GM12878 (cell line): ENCODE measurements at regions not wholly inside any gene's neighbourhood (a gene's known extent, or its start where the extent isn't known, plus 50 kb on each side); places are given as distances from the start of the nearest gene placed in this dataset.

Source experiments
- EZH2 ChIP-seq: IDR thresholded peaks from 2 replicates; pipeline ENCODE4 v1.6.1; 2012; ENCODE audit warnings: low read depth, mild to moderate bottlenecking, control low read depth, inconsistent platforms, low read length, borderline replicate concordance; ENCODE audit not compliant: control insufficient read depth
- MEF2A ChIP-seq: IDR thresholded peaks from 2 replicates; pipeline ENCODE4 v1.6.1; 2011; ENCODE audit warnings: low read depth, mild to moderate bottlenecking, low read length, moderate library complexity; ENCODE audit not compliant: insufficient read depth
- SMC3 ChIP-seq: IDR thresholded peaks from 2 replicates; pipeline ENCODE4 v1.6.1; 2011; ENCODE audit warnings: low read length, improper control_type of control experiment, borderline replicate concordance
- TCF7 ChIP-seq: IDR thresholded peaks from 2 replicates; pipeline ENCODE4 v1.6.1; 2014; ENCODE audit warnings: antibody characterized with exemption, borderline replicate concordance

DNA sequence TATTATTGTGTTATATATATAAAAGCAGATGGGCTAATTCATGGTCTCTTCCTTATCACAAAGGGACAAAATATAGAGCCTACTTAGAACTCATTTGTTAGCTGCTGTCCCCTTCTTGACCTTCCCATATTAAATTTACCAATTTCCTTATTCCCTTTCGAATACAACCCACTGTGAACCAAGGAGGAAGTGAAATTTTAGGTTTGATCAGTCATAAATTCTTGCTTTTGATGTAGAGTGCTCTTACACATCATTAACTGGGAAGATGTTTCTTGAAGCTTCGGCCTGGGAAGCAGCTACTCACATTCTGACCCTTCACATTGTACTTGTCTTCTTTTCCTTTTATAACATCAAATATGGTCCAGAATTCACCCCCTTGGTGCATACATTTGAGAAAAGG, 579.0 kb downstream of the LRFN5 start:
- TF ChIP-seq SMC3 = no peak
- no peak for TF ChIP-seq TCF7
- no peak for TF ChIP-seq MEF2A
- TF ChIP-seq EZH2 = no peak
